MM.1S (cell line): ENCODE measurements at regions not wholly inside any gene's neighbourhood (a gene's known extent, or its start where the extent isn't known, plus 50 kb on each side); places are given as distances from the start of the nearest gene placed in this dataset.

Experiments used
- EZH2 ChIP-seq: fragments of 300-600 bp; sonication (generic); optimal IDR thresholded peaks from 2 replicates; pipeline ENCODE3; 2017; ENCODE audit warnings: low read depth, mild to moderate bottlenecking, antibody characterized with exemption, low read length, mixed read lengths
- EZH2phosphoT487 ChIP-seq: fragments of 300-600 bp; sonication (generic); IDR thresholded peaks from 2 replicates; pipeline ENCODE4 v1.6.1; 2018; ENCODE audit warnings: antibody characterized with exemption, low read length
- TF ChIP-seq, protein P1 (sequence below): fragments of 300-600 bp; sonication (generic); IDR thresholded peaks from 2 replicates; pipeline ENCODE4 v1.5.1; 2016; ENCODE audit warnings: antibody characterized with exemption, low read length, mixed read lengths

DNA sequence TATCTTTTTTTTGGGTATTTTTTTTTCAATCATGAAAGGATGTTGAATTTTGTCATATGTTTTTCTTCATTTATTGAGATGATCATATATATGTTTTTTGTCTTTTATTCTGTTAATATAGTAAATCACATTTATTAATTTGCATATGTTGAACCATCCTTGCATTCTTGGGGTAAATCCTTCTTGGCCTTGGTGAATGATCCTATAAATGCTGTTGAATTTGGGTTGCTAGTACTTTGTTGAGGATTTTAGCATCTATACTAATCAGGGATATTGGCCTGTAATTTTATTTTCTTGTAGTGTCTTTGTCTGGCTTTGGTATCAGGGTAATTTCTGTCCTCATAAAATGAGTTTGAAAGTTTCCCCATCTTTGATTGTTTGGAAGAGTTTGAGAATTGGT is 199.9 kb downstream of the B3GLCT start:
- no peak for TF ChIP-seq EZH2
- TF ChIP-seq, protein P1, sequence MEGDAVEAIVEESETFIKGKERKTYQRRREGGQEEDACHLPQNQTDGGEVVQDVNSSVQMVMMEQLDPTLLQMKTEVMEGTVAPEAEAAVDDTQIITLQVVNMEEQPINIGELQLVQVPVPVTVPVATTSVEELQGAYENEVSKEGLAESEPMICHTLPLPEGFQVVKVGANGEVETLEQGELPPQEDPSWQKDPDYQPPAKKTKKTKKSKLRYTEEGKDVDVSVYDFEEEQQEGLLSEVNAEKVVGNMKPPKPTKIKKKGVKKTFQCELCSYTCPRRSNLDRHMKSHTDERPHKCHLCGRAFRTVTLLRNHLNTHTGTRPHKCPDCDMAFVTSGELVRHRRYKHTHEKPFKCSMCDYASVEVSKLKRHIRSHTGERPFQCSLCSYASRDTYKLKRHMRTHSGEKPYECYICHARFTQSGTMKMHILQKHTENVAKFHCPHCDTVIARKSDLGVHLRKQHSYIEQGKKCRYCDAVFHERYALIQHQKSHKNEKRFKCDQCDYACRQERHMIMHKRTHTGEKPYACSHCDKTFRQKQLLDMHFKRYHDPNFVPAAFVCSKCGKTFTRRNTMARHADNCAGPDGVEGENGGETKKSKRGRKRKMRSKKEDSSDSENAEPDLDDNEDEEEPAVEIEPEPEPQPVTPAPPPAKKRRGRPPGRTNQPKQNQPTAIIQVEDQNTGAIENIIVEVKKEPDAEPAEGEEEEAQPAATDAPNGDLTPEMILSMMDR = no peak
- TF ChIP-seq EZH2phosphoT487 = no peak
